ENCODE measurements at regions not wholly inside any gene's neighbourhood (a gene's known extent, or its start where the extent isn't known, plus 50 kb on each side); places are given as distances from the start of the nearest gene placed in this dataset.

GRCh38 chr18:61256291-61256690 is 76.9 kb upstream of the CDH20 start:
- no peak for DNase-seq (ENCODE audit: low read depth)

DNA sequence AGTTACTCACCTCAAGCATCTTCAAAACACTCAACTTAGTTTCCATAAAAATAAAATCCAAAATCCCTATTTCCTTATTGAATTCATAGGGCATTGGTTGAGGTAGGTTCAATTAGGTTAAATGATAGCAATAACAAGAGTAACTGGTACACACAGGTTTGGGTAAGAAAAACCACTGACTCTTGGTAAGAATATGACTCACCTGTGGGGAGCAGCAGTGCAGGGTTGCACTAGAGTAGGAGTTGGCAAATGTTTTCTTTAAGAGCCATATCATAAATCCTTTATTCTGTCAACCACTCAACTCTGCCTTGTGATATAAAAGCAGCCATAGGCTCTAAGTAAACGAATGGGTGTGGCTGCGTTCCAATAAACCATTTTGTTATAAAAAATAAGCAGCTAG is 71.4 kb upstream of the CDH20 start:
- DNase-seq (ENCODE audit: low read depth): no peak

GRCh38 chr18:61272793-61273192 is 60.4 kb upstream of the CDH20 start:
- no peak for DNase-seq (ENCODE audit: low read depth)

DNA sequence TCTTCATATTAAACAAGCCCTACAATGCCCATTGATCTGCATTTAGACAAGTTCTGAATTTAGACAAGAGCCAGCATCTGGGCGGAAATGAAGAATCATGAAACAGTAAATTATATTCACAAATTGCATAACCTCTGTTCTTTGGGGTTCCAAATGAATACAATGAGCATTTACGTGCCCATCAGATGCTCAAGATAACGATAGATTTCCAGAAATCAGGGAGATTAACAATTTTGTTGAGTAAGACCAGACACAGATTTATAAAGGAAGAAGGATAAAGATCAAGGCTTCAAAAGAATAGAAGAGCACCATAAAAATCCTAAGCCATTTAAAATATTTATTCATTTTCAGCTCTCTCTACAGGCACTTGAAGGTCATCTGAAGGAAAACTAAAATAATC is 59.7 kb upstream of the CDH20 start:
- no peak for DNase-seq (ENCODE audit: low read depth)

- no peak for DNase-seq (ENCODE audit: low read depth)
These were observed 58.7 kb upstream of the CDH20 start for GRCh38 chr18:61274416-61274960.

GRCh38 chr18:61277808-61278207 is 55.4 kb upstream of the CDH20 start:
- no peak for DNase-seq (ENCODE audit: low read depth)

- DNase-seq (ENCODE audit: low read depth): no peak
These were observed 51.8 kb upstream of the CDH20 start for GRCh38 chr18:61281431-61281830.

GRCh38 chr18:61282926-61283325 is 50.3 kb upstream of the CDH20 start:
- no peak for DNase-seq (ENCODE audit: low read depth)
